IMR-90 (cell line): ENCODE measurements at regions not wholly inside any gene's neighbourhood (a gene's known extent, or its start where the extent isn't known, plus 50 kb on each side); places are given as distances from the start of the nearest gene placed in this dataset.
A peak's percentile ranks its signal among the peaks of the same experiment; 100 is the strongest.

Experiments used
- ATAC-seq: fragments of 200-7000 bp; cut with Tn5 transposase; 2 replicates; pipeline ENCODE4 v1.9.1; 2020; ENCODE audit warnings: low read depth, mild to moderate bottlenecking, moderate library complexity
- BruUV-seq: library from RNA; stranded (reverse); fragments of 400-500 nt; replicated peaks from 2 replicates; lab custom pipeline; 2021; lab: Mats Ljungman, UMichigan
- CTCF ChIA-PET: fragments of 300-600 bp; formaldehyde crosslinking; extraction: SDS; loops from one replicate; lab custom pipeline; 2021; ENCODE audit warnings: antibody characterized with exemption; lab: Yijun Ruan, JAX
- POLR2A ChIA-PET: fragments of 300-600 bp; sonication (Branson Sonifier 250); formaldehyde crosslinking; loops from one replicate; lab custom pipeline; 2022; ENCODE audit warnings: antibody characterized with exemption; ENCODE audit not compliant: unreplicated experiment; lab: Charles Lee
- DNase-seq: peaks from one replicate; pipeline ENCODE4 v3.0.0; 2013
- H2AFZ ChIP-seq: replicated peaks from 2 replicates; pipeline ENCODE3; 2013; ENCODE audit warnings: low read length, mild to moderate bottlenecking; ENCODE audit not compliant: poor library complexity
- H2AK5ac ChIP-seq: 2 replicates; pipeline ENCODE4 v1.6.1; 2013; ENCODE audit warnings: low read depth, low read length, inconsistent platforms
- H2AK9ac ChIP-seq: replicated peaks from 2 replicates; pipeline ENCODE3; 2013; ENCODE audit warnings: mild to moderate bottlenecking, low read depth, low read length, moderate library complexity; ENCODE audit not compliant: poor library complexity
- H2BK120ac ChIP-seq: 2 replicates; pipeline ENCODE4 v1.6.1; 2013; ENCODE audit warnings: low read depth, low read length, inconsistent platforms
- H2BK15ac ChIP-seq: 3 replicates; pipeline ENCODE4 v1.6.1; 2013; ENCODE audit warnings: low read depth, low read length, inconsistent platforms
- H2BK20ac ChIP-seq: 2 replicates; pipeline ENCODE4 v1.6.1; 2013; ENCODE audit warnings: low read depth, mild to moderate bottlenecking, inconsistent platforms, low read length, moderate library complexity
- H2BK5ac ChIP-seq: 2 replicates; pipeline ENCODE4 v1.6.1; 2013; ENCODE audit warnings: mild to moderate bottlenecking, low read depth, low read length, inconsistent platforms; ENCODE audit not compliant: poor library complexity, severe bottlenecking
- H3K14ac ChIP-seq: replicated peaks from 2 replicates; pipeline ENCODE4 v1.6.1; 2013; ENCODE audit warnings: low read depth, low read length, inconsistent platforms
- H3K18ac ChIP-seq: 2 replicates; pipeline ENCODE4 v1.6.1; 2013; ENCODE audit warnings: low read depth, low read length, control low read depth
- H3K23ac ChIP-seq: 2 replicates; pipeline ENCODE4 v1.6.1; 2013; ENCODE audit warnings: low read depth, low read length, inconsistent platforms
- H3K27ac ChIP-seq: 2 replicates; pipeline ENCODE4 v1.5.1; 2013; ENCODE audit warnings: mild to moderate bottlenecking, control low read depth, low read length; ENCODE audit not compliant: insufficient read depth
- H3K27me3 ChIP-seq: 2 replicates; pipeline ENCODE4 v1.6.1; 2013; ENCODE audit warnings: low read length; ENCODE audit not compliant: control insufficient read depth, insufficient read depth
- H3K36me3 ChIP-seq: 2 replicates; pipeline ENCODE4 v1.6.1; 2013; ENCODE audit warnings: low read length, mixed read lengths; ENCODE audit not compliant: control insufficient read depth, insufficient read depth
- H3K4ac ChIP-seq: 2 replicates; pipeline ENCODE4 v1.6.1; 2013; ENCODE audit warnings: low read depth, low read length, inconsistent platforms
- H3K4me1 ChIP-seq: 2 replicates; pipeline ENCODE4 v1.6.1; 2013; ENCODE audit warnings: low read length, mixed read lengths; ENCODE audit not compliant: control insufficient read depth, insufficient read depth
- H3K4me2 ChIP-seq: 2 replicates; pipeline ENCODE4 v1.6.1; 2013; ENCODE audit warnings: low read depth, mild to moderate bottlenecking, control low read depth, low read length, moderate library complexity
- H3K4me3 ChIP-seq: 2 replicates; pipeline ENCODE4 v1.5.1; 2013; ENCODE audit warnings: low read depth, mild to moderate bottlenecking, control low read depth, low read length, moderate library complexity; ENCODE audit not compliant: insufficient read depth
- H3K56ac ChIP-seq: 2 replicates; pipeline ENCODE4 v1.6.1; 2013; ENCODE audit warnings: low read length, inconsistent platforms; ENCODE audit not compliant: insufficient read depth; ENCODE audit errors: extremely low read depth
- H3K79me1 ChIP-seq, 2 experiments: 2 replicates each; pipeline ENCODE4 v1.6.1; 2013; ENCODE audit warnings: low read length in 2 of 2, inconsistent platforms in 1 of 2, low read depth in 1 of 2
- H3K9ac ChIP-seq: 2 replicates; pipeline ENCODE4 v1.6.1; 2013; ENCODE audit warnings: low read depth, low read length, control low read depth
- H3K9me1 ChIP-seq: 2 replicates; pipeline ENCODE4 v1.6.1; 2013; ENCODE audit warnings: low read length, inconsistent platforms; ENCODE audit not compliant: insufficient read depth
- H3K9me3 ChIP-seq: 2 replicates; pipeline ENCODE4 v1.6.1; 2013; ENCODE audit warnings: low read length; ENCODE audit not compliant: control insufficient read depth, insufficient read depth
- H4K20me1 ChIP-seq: 2 replicates; pipeline ENCODE4 v1.6.1; 2013; ENCODE audit warnings: low read length, inconsistent platforms; ENCODE audit not compliant: insufficient read depth
- H4K5ac ChIP-seq: 2 replicates; pipeline ENCODE4 v1.6.1; 2013; ENCODE audit warnings: mild to moderate bottlenecking, low read depth, low read length, control low read depth
- H4K8ac ChIP-seq, 2 experiments: 2 replicates each; pipeline ENCODE4 v1.6.1; 2013; ENCODE audit warnings: low read depth in 2 of 2, low read length in 2 of 2, control low read depth in 1 of 2, inconsistent platforms in 1 of 2
- H4K91ac ChIP-seq: 2 replicates; pipeline ENCODE4 v1.6.1; 2013; ENCODE audit warnings: low read depth, low read length, inconsistent platforms; ENCODE audit not compliant: insufficient read depth
- BHLHE40 ChIP-seq: fragments of 150-350 bp; IDR thresholded peaks from 2 replicates; pipeline ENCODE4 v1.6.1; 2016; ENCODE audit warnings: mild to moderate bottlenecking, low read depth, low read length
- CEBPB ChIP-seq: IDR thresholded peaks from 2 replicates; pipeline ENCODE4 v1.6.1; 2012; ENCODE audit warnings: low read depth, low read length, improper control_type of control experiment
- CHD1 ChIP-seq: IDR thresholded peaks from 2 replicates; pipeline ENCODE4 v1.6.1; 2012; ENCODE audit warnings: low read depth, low read length, improper control_type of control experiment
- CTCF ChIP-seq: conservative IDR thresholded peaks from 2 replicates; pipeline ENCODE4 v1.5.1; 2012; ENCODE audit warnings: mild to moderate bottlenecking, low read depth, low read length, improper control_type of control experiment
- ELK1 ChIP-seq: fragments of 150-350 bp; IDR thresholded peaks from 2 replicates; pipeline ENCODE4 v1.6.1; 2016; ENCODE audit warnings: low read depth, mild to moderate bottlenecking, low read length, moderate library complexity, borderline replicate concordance
- FOS ChIP-seq: fragments of 150-350 bp; IDR thresholded peaks from 2 replicates; pipeline ENCODE4 v1.6.1; 2016; ENCODE audit warnings: low read depth, low read length
- MAFK ChIP-seq: IDR thresholded peaks from 2 replicates; pipeline ENCODE4 v1.6.1; 2012; ENCODE audit warnings: low read depth, low read length, improper control_type of control experiment
- MAZ ChIP-seq: IDR thresholded peaks from 2 replicates; pipeline ENCODE4 v1.6.1; 2012; ENCODE audit warnings: low read depth, mild to moderate bottlenecking, low read length, improper control_type of control experiment, moderate library complexity, borderline replicate concordance
- MXI1 ChIP-seq: IDR thresholded peaks from 2 replicates; pipeline ENCODE4 v1.6.1; 2012; ENCODE audit warnings: low read depth, mild to moderate bottlenecking, low read length, moderate library complexity, borderline replicate concordance
- NFE2L2 ChIP-seq: fragments of 150-350 bp; IDR thresholded peaks from 2 replicates; pipeline ENCODE4 v1.6.1; 2016; ENCODE audit warnings: low read depth, mild to moderate bottlenecking, low read length
- POLR2A ChIP-seq: IDR thresholded peaks from 2 replicates; pipeline ENCODE4 v1.6.1; 2012; ENCODE audit warnings: mild to moderate bottlenecking, low read depth, low read length
- RAD21 ChIP-seq: IDR thresholded peaks from 2 replicates; pipeline ENCODE4 v1.6.1; 2012; ENCODE audit warnings: low read length, improper control_type of control experiment
- RCOR1 ChIP-seq: IDR thresholded peaks from 2 replicates; pipeline ENCODE4 v1.6.1; 2012; ENCODE audit warnings: mild to moderate bottlenecking, low read length, improper control_type of control experiment; ENCODE audit not compliant: insufficient replicate concordance
- RFX5 ChIP-seq: IDR thresholded peaks from 2 replicates; pipeline ENCODE4 v1.8.0; 2012; ENCODE audit warnings: low read depth, mild to moderate bottlenecking, low read length, moderate library complexity
- SMC3 ChIP-seq: fragments of 150-350 bp; IDR thresholded peaks from 2 replicates; pipeline ENCODE4 v1.6.1; 2016; ENCODE audit warnings: low read depth, mild to moderate bottlenecking, antibody characterized with exemption, low read length, moderate library complexity
- WGBS, 2 experiments: methylation state at CpG; one replicate each; pipeline versions ENCODE4 v1.1.5 to v1.1.7; 2013; ENCODE audit warnings: missing lambda C conversion rate in 2 of 2; ENCODE audit not compliant: insufficient read length in 1 of 2; ENCODE audit errors: extremely low coverage in 2 of 2; 5-methylcytosine and 5-hydroxymethylcytosine counted together
- dilution Hi-C: fragments of 300-500 bp; cut with HindIII; formaldehyde crosslinking; loops from one replicate; pipeline ENCODE4 v1.14.3; 2018; ENCODE audit warnings: low sequenced_read_pairs; ENCODE audit not compliant: unreplicated experiment
- in situ Hi-C: fragments of 300-500 bp; cut with MboI; formaldehyde crosslinking; loops from 3 replicates; pipeline ENCODE4 v1.14.3; 2019; ENCODE audit warnings: low sequenced_read_pairs, inconsistent platforms, mixed read lengths
- intact Hi-C: fragments of 100-400 bp; cut with micrococcal nuclease; formaldehyde crosslinking; loops from 2 replicates; pipeline ENCODE4 v1.10.0; 2022
- TF ChIP-seq, protein P1 (sequence below): fragments of 150-350 bp; IDR thresholded peaks from 2 replicates; pipeline ENCODE4 v1.6.1; 2017; ENCODE audit warnings: mild to moderate bottlenecking, antibody characterized with exemption, low read length, low read depth

GRCh38 chr14:61122862-61123261 is 141.8 kb downstream of the SLC38A6 start:
- Histone ChIP-seq H2BK20ac (no peak overlapping the region), H2BK120ac (no peak overlapping the region), H3K36me3 (no peaks in the 10 kb centered on the region), H3K9me1 (peaks cover 14% of the 10 kb centered on the region), H3K79me1 (no peaks in the 10 kb centered on the region), H3K4me3 (no peak overlapping the region), H3K9me3 (0 out of 2 replicates have a peak, but pooled peaks cover 2% of the 10 kb centered on the region), H3K27ac (no peak overlapping the region), H3K23ac (no peak overlapping the region), H3K4me1 (peaks cover 23% of the 10 kb centered on the region), H2AK5ac (no peak overlapping the region; the same call in 1 of the 2 replicates), H4K5ac (no peak overlapping the region; the same call in 1 of the 2 replicates), H3K9ac (no peak overlapping the region), H3K4me2 (no peak overlapping the region), H2AFZ (no peak overlapping the region), H3K27me3 (no peaks in the 10 kb centered on the region), H3K14ac (no peak overlapping the region), H3K18ac (no peak overlapping the region; the same call in 1 of the 2 replicates), H4K20me1 (no peaks in the 10 kb centered on the region), H3K4ac (no peak overlapping the region), H2BK5ac (no peak overlapping the region), H2BK15ac (peak overlapping the region; percentile 7; the same call in 1 of the 3 replicates), H3K56ac (no peak overlapping the region), H4K8ac (no peak overlapping the region), H2AK9ac (no peak overlapping the region), H4K91ac (no peak overlapping the region)
- no CpG with 5 or more reads among the region's 3 CpGs for WGBS, 2 experiments
- intact Hi-C loops = no loop called here
- no peak for TF ChIP-seq MXI1
- no peak for TF ChIP-seq BHLHE40
- no peak for TF ChIP-seq CTCF
- TF ChIP-seq, protein P1, sequence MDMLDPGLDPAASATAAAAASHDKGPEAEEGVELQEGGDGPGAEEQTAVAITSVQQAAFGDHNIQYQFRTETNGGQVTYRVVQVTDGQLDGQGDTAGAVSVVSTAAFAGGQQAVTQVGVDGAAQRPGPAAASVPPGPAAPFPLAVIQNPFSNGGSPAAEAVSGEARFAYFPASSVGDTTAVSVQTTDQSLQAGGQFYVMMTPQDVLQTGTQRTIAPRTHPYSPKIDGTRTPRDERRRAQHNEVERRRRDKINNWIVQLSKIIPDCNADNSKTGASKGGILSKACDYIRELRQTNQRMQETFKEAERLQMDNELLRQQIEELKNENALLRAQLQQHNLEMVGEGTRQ = no peak
- TF ChIP-seq RAD21 = no peak
- TF ChIP-seq ELK1 = no peak
- no peak for TF ChIP-seq NFE2L2
- TF ChIP-seq POLR2A = no peak
- no peak for TF ChIP-seq CEBPB
- TF ChIP-seq CHD1 = no peak
- no peak for TF ChIP-seq MAFK
- TF ChIP-seq FOS = no peak
- no peak for TF ChIP-seq SMC3
- TF ChIP-seq RFX5 = no peak
- no peak for TF ChIP-seq RCOR1
- no peak for TF ChIP-seq MAZ
- CTCF ChIA-PET = interaction anchor here (0.6 to 0.7 kb wide), 2 partner anchors 14 to 24 kb away, joined by 3 read pairs; no protein-coding TSS in a partner anchor
- no TSS peak for BruUV-seq
- in situ Hi-C loops = no loop called here
- POLR2A ChIA-PET = no interaction called here
- DNase-seq (no peak), ATAC-seq (no peak)
- dilution Hi-C loops = no loop called here
